Skeletal muscle cell (primary cell): ENCODE measurements at regions not wholly inside any gene's neighbourhood (a gene's known extent, or its start where the extent isn't known, plus 50 kb on each side); places are given as distances from the start of the nearest gene placed in this dataset.

Source experiments
- DNase-seq: peaks from one replicate; pipeline ENCODE4 v3.0.0-alpha.2; 2010; ENCODE audit warnings: low read depth
- H3K4me3 ChIP-seq: 2 replicates; pipeline ENCODE4 v1.5.1; 2011; ENCODE audit warnings: low read depth, mild to moderate bottlenecking, control low read depth, low read length, moderate library complexity

DNA sequence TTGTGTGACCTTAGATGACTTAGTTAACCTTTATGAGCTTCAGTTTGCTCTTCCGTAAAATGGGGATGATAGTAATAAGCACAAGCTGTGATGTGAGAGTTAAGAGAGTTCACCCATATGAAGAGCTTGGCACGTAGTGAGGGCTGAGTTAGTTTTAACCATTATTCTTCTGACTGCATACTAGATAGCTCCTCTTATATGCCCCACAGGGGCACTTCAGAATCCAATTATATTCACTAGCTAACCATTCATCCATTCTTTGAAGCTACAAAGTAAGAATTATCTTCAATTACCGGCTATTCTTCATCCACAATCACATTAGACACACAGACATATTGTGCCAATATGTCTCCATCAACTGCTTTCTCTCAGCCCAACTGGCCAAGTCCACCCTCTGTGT, 159.0 kb upstream of the STT3B start:
- no peak for DNase-seq
- H3K4me3 ChIP-seq = no peak overlapping the region

DNA sequence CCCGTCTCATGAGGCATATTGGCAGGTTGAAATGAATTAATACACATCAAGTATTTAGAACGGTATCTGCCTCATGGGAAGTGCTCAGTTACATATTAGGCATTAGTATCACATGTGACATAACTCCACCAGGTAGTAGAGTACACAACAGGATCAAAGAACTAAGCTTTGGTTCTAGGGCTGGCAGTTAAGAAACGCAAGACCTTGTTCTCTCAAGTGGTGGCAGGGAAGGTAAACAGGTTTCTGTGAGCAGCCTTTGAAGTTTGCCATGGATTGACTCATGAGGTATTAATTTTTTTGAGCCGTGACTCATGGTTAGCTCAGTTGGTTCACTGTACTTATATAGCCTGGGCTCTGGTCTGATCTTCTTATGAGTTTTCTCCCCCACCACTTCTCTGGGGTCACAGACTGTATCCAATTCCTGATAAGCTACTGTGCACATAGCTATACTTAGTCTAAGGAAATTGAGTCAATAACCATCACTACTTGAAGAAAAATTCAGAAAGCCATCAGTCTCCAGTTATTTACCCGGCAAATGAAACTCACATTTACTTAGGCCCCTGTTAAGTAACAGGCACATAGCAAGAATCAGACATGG, 155.6 kb upstream of the STT3B start:
- no peak overlapping the region for H3K4me3 ChIP-seq
- DNase-seq = no peak

DNA sequence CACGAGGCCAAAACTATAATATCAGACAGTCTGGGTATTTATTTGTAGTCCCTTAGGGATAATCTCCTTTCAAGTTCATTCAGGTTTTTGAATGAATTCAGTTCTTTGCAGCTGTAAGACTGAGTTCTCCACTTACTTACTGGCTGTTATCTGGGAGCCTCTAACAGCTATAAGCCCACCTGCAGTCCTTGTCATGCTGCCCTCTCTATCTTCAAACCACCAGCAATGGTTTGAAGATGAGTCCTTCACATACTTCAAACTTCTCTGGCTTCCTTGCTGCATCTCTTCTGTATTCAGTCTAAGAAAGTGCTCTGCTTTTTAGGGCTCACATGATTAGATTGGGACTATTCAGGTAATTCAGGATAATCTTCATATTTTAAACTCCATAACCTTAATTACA, 154.5 kb upstream of the STT3B start:
- no peak overlapping the region for H3K4me3 ChIP-seq
- no peak for DNase-seq

GRCh38 chr3:31379598-31379997, 153.1 kb upstream of the STT3B start:
- DNase-seq = no peak
- no peak overlapping the region for H3K4me3 ChIP-seq

- DNase-seq = no peak
- H3K4me3 ChIP-seq = no peak overlapping the region
Measured at GRCh38 chr3:31382856-31383255, 149.9 kb upstream of the STT3B start.

- no peak for DNase-seq
- no peak overlapping the region for H3K4me3 ChIP-seq
Measured at GRCh38 chr3:31384117-31384516, 148.6 kb upstream of the STT3B start.

- H3K4me3 ChIP-seq = no peak overlapping the region
- DNase-seq = no peak
Measured at GRCh38 chr3:31389939-31390338, 142.8 kb upstream of the STT3B start.

DNA sequence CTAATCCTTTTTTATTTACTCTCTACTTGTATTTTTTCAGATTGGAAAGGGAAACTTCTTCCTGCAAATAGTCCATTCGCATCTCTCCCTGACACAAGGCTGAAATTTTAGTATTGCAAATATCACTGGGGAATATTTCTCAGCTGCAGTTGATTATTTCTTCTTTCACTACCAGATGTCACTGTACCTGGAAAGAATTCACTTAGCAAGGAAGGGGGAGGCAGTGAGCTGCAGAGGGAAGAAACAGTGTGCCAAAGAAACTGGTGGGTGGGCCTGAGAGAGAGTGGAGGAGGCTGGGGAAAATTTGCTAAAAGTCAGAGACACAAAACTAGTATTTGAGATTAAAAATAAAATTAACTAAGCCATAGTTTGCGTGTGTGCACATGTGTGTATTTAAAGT, 142.3 kb upstream of the STT3B start:
- DNase-seq = no peak
- H3K4me3 ChIP-seq = no peak overlapping the region

DNA sequence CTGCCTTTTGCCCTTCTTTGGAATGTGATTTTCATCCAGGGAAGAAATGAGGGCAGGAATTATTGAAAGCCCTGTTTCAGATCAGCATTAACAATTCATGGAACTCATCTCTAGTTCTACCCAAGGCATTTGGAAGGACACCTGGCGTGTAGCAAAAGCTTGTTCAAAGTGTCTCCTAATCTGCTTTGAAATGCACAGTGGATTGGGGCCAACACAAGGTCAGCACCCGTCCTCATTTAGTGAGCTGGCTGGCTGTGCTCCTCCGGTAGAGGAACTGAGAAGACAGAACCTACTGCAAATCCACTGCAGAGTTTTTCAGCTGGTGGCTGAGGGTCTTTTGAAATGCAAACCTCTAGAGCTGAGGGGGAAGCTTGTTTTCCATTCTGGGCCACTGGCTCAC, 141.6 kb upstream of the STT3B start:
- H3K4me3 ChIP-seq = no peak overlapping the region
- no peak for DNase-seq

DNA sequence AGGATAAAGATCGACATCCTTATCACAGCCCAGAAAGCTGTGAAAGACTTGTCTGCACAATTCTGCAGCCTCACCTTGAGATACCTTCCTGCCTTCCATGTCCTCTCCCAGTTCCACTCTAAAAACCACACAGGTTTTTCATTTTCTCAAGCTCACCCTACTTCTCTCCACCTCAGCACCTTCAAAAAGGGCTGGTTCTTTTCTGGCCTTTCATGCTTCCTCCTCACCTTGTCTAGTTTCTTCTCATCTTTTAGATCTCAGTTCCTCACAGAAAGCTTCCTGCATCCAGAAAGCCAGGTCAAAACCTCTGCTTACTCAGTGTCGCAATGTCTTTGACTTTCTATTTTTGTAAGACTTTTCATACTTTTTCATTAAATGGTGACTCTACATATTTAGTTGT, 140.2 kb upstream of the STT3B start:
- no peak overlapping the region for H3K4me3 ChIP-seq

GRCh38 chr3:31399271-31399670, 133.5 kb upstream of the STT3B start:
- no peak for DNase-seq
- no peak overlapping the region for H3K4me3 ChIP-seq

More for the DNA sequence above, 140.2 kb upstream of the STT3B start:
- DNase-seq = no peak

- DNase-seq = no peak
- no peak overlapping the region for H3K4me3 ChIP-seq
Measured at GRCh38 chr3:31402117-31402516, 130.6 kb upstream of the STT3B start.

DNA sequence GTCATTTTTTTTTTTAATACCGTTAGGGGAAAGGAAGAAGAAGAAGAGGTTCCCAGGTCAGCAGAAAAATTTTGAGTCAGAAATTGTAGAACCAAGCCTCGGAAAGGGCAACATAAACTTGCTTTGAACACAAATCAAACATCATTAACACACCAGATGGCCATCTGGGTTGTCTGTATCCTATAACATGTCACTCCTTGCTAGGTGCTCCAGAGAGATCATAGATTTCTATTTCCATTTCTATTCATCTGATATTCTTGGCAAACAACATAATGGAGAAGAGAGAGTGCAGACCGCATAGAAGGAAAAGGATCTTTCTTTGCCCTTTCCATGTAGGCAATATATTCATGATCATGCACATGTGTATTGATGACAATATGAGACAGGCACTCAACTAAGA, 129.5 kb upstream of the STT3B start:
- no peak overlapping the region for H3K4me3 ChIP-seq
- DNase-seq = no peak

GRCh38 chr3:31404871-31405270, 127.9 kb upstream of the STT3B start:
- no peak for DNase-seq
- H3K4me3 ChIP-seq = no peak overlapping the region

- DNase-seq = no peak
- no peak overlapping the region for H3K4me3 ChIP-seq
Measured at GRCh38 chr3:31405515-31405914, 127.2 kb upstream of the STT3B start.

- DNase-seq = no peak
- H3K4me3 ChIP-seq = no peak overlapping the region
Measured at GRCh38 chr3:31406896-31407295, 125.8 kb upstream of the STT3B start.

- H3K4me3 ChIP-seq = no peak overlapping the region
- DNase-seq = no peak
Measured at GRCh38 chr3:31407665-31408064, 125.1 kb upstream of the STT3B start.

- H3K4me3 ChIP-seq = no peak overlapping the region
- DNase-seq = no peak
Measured at GRCh38 chr3:31408720-31409119, 124.0 kb upstream of the STT3B start.

- no peak overlapping the region for H3K4me3 ChIP-seq
- no peak for DNase-seq
Measured at GRCh38 chr3:31409389-31409788, 123.3 kb upstream of the STT3B start.

- no peak for DNase-seq
- H3K4me3 ChIP-seq = no peak overlapping the region
Measured at GRCh38 chr3:31409866-31410265, 122.9 kb upstream of the STT3B start.

GRCh38 chr3:31410411-31410810, 122.3 kb upstream of the STT3B start:
- DNase-seq = no peak
- H3K4me3 ChIP-seq = no peak overlapping the region

- DNase-seq = no peak
- H3K4me3 ChIP-seq = no peak overlapping the region
Measured at GRCh38 chr3:31412832-31413231, 119.9 kb upstream of the STT3B start.
